GM21825 (cell line): ENCODE measurements at regions not wholly inside any gene's neighbourhood (a gene's known extent, or its start where the extent isn't known, plus 50 kb on each side); places are given as distances from the start of the nearest gene placed in this dataset.
A peak's percentile ranks its signal among the peaks of the same experiment; 100 is the strongest.
"Not testable (repeated sequence)": the region's sequence is repeated elsewhere in the genome, so short reads cannot be mapped to it uniquely, and the experiment has no call there.

ENCODE experiments used
- ATAC-seq: cut with Tn5 transposase; IDR thresholded peaks from one replicate; pipeline ENCODE4 v1.9.1; 2021; ENCODE audit warnings: mild to moderate bottlenecking, moderate library complexity; ENCODE audit not compliant: unreplicated experiment

GRCh38 chr6:95660544-95660943, 83.2 kb downstream of the MANEA start:
- ATAC-seq: no peak

GRCh38 chr6:95670011-95670463, 92.7 kb downstream of the MANEA start:
- ATAC-seq: no peak

- no peak for ATAC-seq
Observed at GRCh38 chr6:95676011-95676628, 98.8 kb downstream of the MANEA start.

- ATAC-seq: no peak
Observed at GRCh38 chr6:95679981-95680380, 102.6 kb downstream of the MANEA start.

- no peak for ATAC-seq
Observed at GRCh38 chr6:95681736-95682135, 104.4 kb downstream of the MANEA start.

- no peak for ATAC-seq
Observed at GRCh38 chr6:95682476-95682875, 105.1 kb downstream of the MANEA start.

- no peak for ATAC-seq
Observed at GRCh38 chr6:95685822-95686221, 108.5 kb downstream of the MANEA start.

- ATAC-seq: no peak
Observed at GRCh38 chr6:95686272-95686671, 108.9 kb downstream of the MANEA start.

GRCh38 chr6:95686895-95687294, 109.6 kb downstream of the MANEA start:
- ATAC-seq: no peak

- no peak for ATAC-seq
Observed at GRCh38 chr6:95687839-95688238, 110.5 kb downstream of the MANEA start.

GRCh38 chr6:95690328-95690727, 113.0 kb downstream of the MANEA start:
- peak; percentile 61 for ATAC-seq

- no peak for ATAC-seq
Observed at GRCh38 chr6:95693108-95693507, 115.8 kb downstream of the MANEA start.

GRCh38 chr6:95698271-95698670, 120.9 kb downstream of the MANEA start:
- ATAC-seq: no peak

- ATAC-seq: no peak
Observed at GRCh38 chr6:95723638-95724037, 146.3 kb downstream of the MANEA start.

GRCh38 chr6:95725344-95725743, 148.0 kb downstream of the MANEA start:
- ATAC-seq: no peak

GRCh38 chr6:95740157-95740556, 162.8 kb downstream of the MANEA start:
- ATAC-seq: no peak

- no peak for ATAC-seq
Observed at GRCh38 chr6:95741045-95741444, 163.7 kb downstream of the MANEA start.

GRCh38 chr6:95742767-95743289, 165.5 kb downstream of the MANEA start:
- ATAC-seq: no peak

GRCh38 chr6:95743591-95743990, 166.3 kb downstream of the MANEA start:
- ATAC-seq: no peak

GRCh38 chr6:95758236-95759069, 181.1 kb downstream of the MANEA start:
- not testable (repeated sequence) for ATAC-seq

- no peak for ATAC-seq
Observed at GRCh38 chr6:95767897-95768463, 190.6 kb downstream of the MANEA start.

GRCh38 chr6:95768539-95768938, 191.2 kb downstream of the MANEA start:
- no peak for ATAC-seq
